ENCODE measurements at regions not wholly inside any gene's neighbourhood (a gene's known extent, or its start where the extent isn't known, plus 50 kb on each side); places are given as distances from the start of the nearest gene placed in this dataset.
"Not testable (repeated sequence)": the region's sequence is repeated elsewhere in the genome, so short reads cannot be mapped to it uniquely, and the experiment has no call there.

GRCh38 chr12:63353559-63353958 is 202.6 kb upstream of the AVPR1A start:
- Histone ChIP-seq H3K9me3 (ENCODE audit: control insufficient read depth in 2 of 2, low read length in 2 of 2) (no peaks in the 10 kb centered on the region), H3K27ac (ENCODE audit: insufficient read depth, low read length, poor library complexity, severe bottlenecking) (no peak overlapping the region), H3K27me3 (ENCODE audit: control insufficient read depth, insufficient read depth, low read length) (no peaks in the 10 kb centered on the region), H3K36me3 (ENCODE audit: control insufficient read depth, insufficient read depth, low read length) (no peaks in the 10 kb centered on the region), H3K4me3 (ENCODE audit: low read depth, low read length) (no peak overlapping the region), H3K4me1 (ENCODE audit: control insufficient read depth, insufficient read depth, low read length, poor library complexity, severe bottlenecking) (no peaks in the 10 kb centered on the region)
- Mint-ChIP-seq H3K4me1 (no peaks in the 10 kb centered on the region), H3K27me3 (no peaks in the 10 kb centered on the region), H3K36me3 (no peaks in the 10 kb centered on the region), H3K27ac (no peak overlapping the region), H3K4me3 (no peak overlapping the region), H3K9me3 (peaks cover 0 to 3% (median 0%) of the 10 kb centered on the region in 7 donors)
- DNase-seq (no peak), ATAC-seq (ENCODE audit: low read depth in 2 of 2) (no peak)

GRCh38 chr12:63351370-63351769 is 200.4 kb upstream of the AVPR1A start:
- Histone ChIP-seq H3K9me3 (ENCODE audit: control insufficient read depth in 2 of 2, low read length in 2 of 2) (no peaks in the 10 kb centered on the region), H3K4me1 (ENCODE audit: control insufficient read depth, insufficient read depth, low read length, poor library complexity, severe bottlenecking) (no peaks in the 10 kb centered on the region), H3K36me3 (ENCODE audit: control insufficient read depth, insufficient read depth, low read length) (no peaks in the 10 kb centered on the region), H3K4me3 (ENCODE audit: low read depth, low read length) (no peak overlapping the region), H3K27ac (ENCODE audit: insufficient read depth, low read length, poor library complexity, severe bottlenecking) (no peak overlapping the region), H3K27me3 (ENCODE audit: control insufficient read depth, insufficient read depth, low read length) (no peaks in the 10 kb centered on the region)
- H3K9me3 Mint-ChIP-seq, result peaks cover 0 to 2% (median 0%) of the 10 kb centered on the region in 7 donors
- H3K27me3 Mint-ChIP-seq, result no peaks in the 10 kb centered on the region
- H3K27ac Mint-ChIP-seq, result no peak overlapping the region
- H3K36me3 Mint-ChIP-seq, result no peaks in the 10 kb centered on the region
- DNase-seq, result no peak
- no peak overlapping the region for H3K4me3 Mint-ChIP-seq
- H3K4me1 Mint-ChIP-seq, result no peaks in the 10 kb centered on the region
- no peak for ATAC-seq (ENCODE audit: low read depth in 2 of 2)

GRCh38 chr12:63348556-63348955 is 197.6 kb upstream of the AVPR1A start:
- Mint-ChIP-seq H3K9me3 (peaks cover 0 to 3% (median 0%) of the 10 kb centered on the region in 7 donors), H3K27ac (no peak overlapping the region), H3K4me3 (no peak overlapping the region), H3K27me3 (no peaks in the 10 kb centered on the region), H3K36me3 (no peaks in the 10 kb centered on the region), H3K4me1 (no peaks in the 10 kb centered on the region)
- no peaks in the 10 kb centered on the region for H3K9me3 ChIP-seq (ENCODE audit: control insufficient read depth in 2 of 2, low read length in 2 of 2)
- H3K27ac ChIP-seq (ENCODE audit: insufficient read depth, low read length, poor library complexity, severe bottlenecking), result no peak overlapping the region
- ATAC-seq (ENCODE audit: low read depth in 2 of 2) (no peak), DNase-seq (no peak)
- H3K4me1 ChIP-seq (ENCODE audit: control insufficient read depth, insufficient read depth, low read length, poor library complexity, severe bottlenecking), result no peaks in the 10 kb centered on the region
- H3K27me3 ChIP-seq (ENCODE audit: control insufficient read depth, insufficient read depth, low read length), result no peaks in the 10 kb centered on the region
- H3K4me3 ChIP-seq (ENCODE audit: low read depth, low read length), result no peak overlapping the region
- H3K36me3 ChIP-seq (ENCODE audit: control insufficient read depth, insufficient read depth, low read length), result no peaks in the 10 kb centered on the region

- H3K27me3 Mint-ChIP-seq; H3K27me3 ChIP-seq (ENCODE audit: control insufficient read depth, insufficient read depth, low read length); DNase-seq; H3K27ac Mint-ChIP-seq; H3K4me3 ChIP-seq (ENCODE audit: low read depth, low read length); H3K27ac ChIP-seq (ENCODE audit: insufficient read depth, low read length, poor library complexity, severe bottlenecking); H3K36me3 ChIP-seq (ENCODE audit: control insufficient read depth, insufficient read depth, low read length); H3K9me3 ChIP-seq (ENCODE audit: control insufficient read depth in 2 of 2, low read length in 2 of 2); H3K4me1 Mint-ChIP-seq; H3K4me1 ChIP-seq (ENCODE audit: control insufficient read depth, insufficient read depth, low read length, poor library complexity, severe bottlenecking); ATAC-seq (ENCODE audit: low read depth in 2 of 2); H3K36me3 Mint-ChIP-seq; H3K4me3 Mint-ChIP-seq: not testable (repeated sequence)
- peaks cover 0 to 26% (median 10%) of the 10 kb centered on the region in 7 donors for H3K9me3 Mint-ChIP-seq
Observed at GRCh38 chr12:63337158-63337557, 186.2 kb upstream of the AVPR1A start.

GRCh38 chr12:63326260-63326659 is 175.3 kb upstream of the AVPR1A start:
- Mint-ChIP-seq H3K36me3 (no peaks in the 10 kb centered on the region), H3K4me3 (no peak overlapping the region), H3K27ac (no peak overlapping the region), H3K9me3 (peaks cover 0 to 2% (median 0%) of the 10 kb centered on the region in 7 donors), H3K27me3 (no peaks in the 10 kb centered on the region), H3K4me1 (no peaks in the 10 kb centered on the region)
- ATAC-seq (ENCODE audit: low read depth in 2 of 2), result no peak
- Histone ChIP-seq H3K36me3 (ENCODE audit: control insufficient read depth, insufficient read depth, low read length) (no peaks in the 10 kb centered on the region), H3K4me1 (ENCODE audit: control insufficient read depth, insufficient read depth, low read length, poor library complexity, severe bottlenecking) (no peaks in the 10 kb centered on the region), H3K4me3 (ENCODE audit: low read depth, low read length) (no peak overlapping the region), H3K27ac (ENCODE audit: insufficient read depth, low read length, poor library complexity, severe bottlenecking) (no peak overlapping the region), H3K9me3 (ENCODE audit: control insufficient read depth in 2 of 2, low read length in 2 of 2) (no peaks in the 10 kb centered on the region), H3K27me3 (ENCODE audit: control insufficient read depth, insufficient read depth, low read length) (no peaks in the 10 kb centered on the region)
- DNase-seq, result no peak

- no peaks in the 10 kb centered on the region for H3K36me3 ChIP-seq (ENCODE audit: control insufficient read depth, insufficient read depth, low read length)
- Mint-ChIP-seq H3K9me3 (peaks cover 0 to 1% (median 0%) of the 10 kb centered on the region in 7 donors), H3K27ac (no peak overlapping the region), H3K4me3 (no peak overlapping the region), H3K36me3 (no peaks in the 10 kb centered on the region), H3K27me3 (no peaks in the 10 kb centered on the region), H3K4me1 (no peaks in the 10 kb centered on the region)
- no peaks in the 10 kb centered on the region for H3K9me3 ChIP-seq (ENCODE audit: control insufficient read depth in 2 of 2, low read length in 2 of 2)
- no peak overlapping the region for H3K4me3 ChIP-seq (ENCODE audit: low read depth, low read length)
- no peaks in the 10 kb centered on the region for H3K27me3 ChIP-seq (ENCODE audit: control insufficient read depth, insufficient read depth, low read length)
- no peak overlapping the region for H3K27ac ChIP-seq (ENCODE audit: insufficient read depth, low read length, poor library complexity, severe bottlenecking)
- H3K4me1 ChIP-seq (ENCODE audit: control insufficient read depth, insufficient read depth, low read length, poor library complexity, severe bottlenecking), result no peaks in the 10 kb centered on the region
- ATAC-seq (ENCODE audit: low read depth in 2 of 2) (no peak), DNase-seq (no peak)
Observed at GRCh38 chr12:63325757-63326156, 174.8 kb upstream of the AVPR1A start.

GRCh38 chr12:63323942-63324341 is 172.9 kb upstream of the AVPR1A start:
- no peak for ATAC-seq (ENCODE audit: low read depth in 2 of 2)
- Histone ChIP-seq H3K4me3 (ENCODE audit: low read depth, low read length) (no peak overlapping the region), H3K27me3 (ENCODE audit: control insufficient read depth, insufficient read depth, low read length) (no peaks in the 10 kb centered on the region), H3K4me1 (ENCODE audit: control insufficient read depth, insufficient read depth, low read length, poor library complexity, severe bottlenecking) (no peaks in the 10 kb centered on the region), H3K27ac (ENCODE audit: insufficient read depth, low read length, poor library complexity, severe bottlenecking) (no peak overlapping the region), H3K9me3 (ENCODE audit: control insufficient read depth in 2 of 2, low read length in 2 of 2) (no peaks in the 10 kb centered on the region), H3K36me3 (ENCODE audit: control insufficient read depth, insufficient read depth, low read length) (no peaks in the 10 kb centered on the region)
- Mint-ChIP-seq H3K4me3 (no peak overlapping the region), H3K4me1 (no peaks in the 10 kb centered on the region), H3K27me3 (no peaks in the 10 kb centered on the region), H3K27ac (no peak overlapping the region), H3K36me3 (no peaks in the 10 kb centered on the region), H3K9me3 (peaks cover 0 to 1% (median 0%) of the 10 kb centered on the region in 7 donors)
- no peak for DNase-seq

- H3K36me3 ChIP-seq (ENCODE audit: control insufficient read depth, insufficient read depth, low read length), result no peaks in the 10 kb centered on the region
- Mint-ChIP-seq H3K9me3 (peaks cover 0 to 4% (median 0%) of the 10 kb centered on the region in 7 donors), H3K36me3 (no peaks in the 10 kb centered on the region), H3K4me3 (no peak overlapping the region), H3K27ac (no peak overlapping the region), H3K4me1 (no peaks in the 10 kb centered on the region), H3K27me3 (no peaks in the 10 kb centered on the region)
- no peaks in the 10 kb centered on the region for H3K27me3 ChIP-seq (ENCODE audit: control insufficient read depth, insufficient read depth, low read length)
- DNase-seq (no peak), ATAC-seq (ENCODE audit: low read depth in 2 of 2) (no peak)
- no peaks in the 10 kb centered on the region for H3K9me3 ChIP-seq (ENCODE audit: control insufficient read depth in 2 of 2, low read length in 2 of 2)
- no peak overlapping the region for H3K27ac ChIP-seq (ENCODE audit: insufficient read depth, low read length, poor library complexity, severe bottlenecking)
- no peaks in the 10 kb centered on the region for H3K4me1 ChIP-seq (ENCODE audit: control insufficient read depth, insufficient read depth, low read length, poor library complexity, severe bottlenecking)
- no peak overlapping the region for H3K4me3 ChIP-seq (ENCODE audit: low read depth, low read length)
Observed at GRCh38 chr12:63321373-63321772, 170.4 kb upstream of the AVPR1A start.
